ENCODE measurements at regions not wholly inside any gene's neighbourhood (a gene's known extent, or its start where the extent isn't known, plus 50 kb on each side); places are given as distances from the start of the nearest gene placed in this dataset.

DNA sequence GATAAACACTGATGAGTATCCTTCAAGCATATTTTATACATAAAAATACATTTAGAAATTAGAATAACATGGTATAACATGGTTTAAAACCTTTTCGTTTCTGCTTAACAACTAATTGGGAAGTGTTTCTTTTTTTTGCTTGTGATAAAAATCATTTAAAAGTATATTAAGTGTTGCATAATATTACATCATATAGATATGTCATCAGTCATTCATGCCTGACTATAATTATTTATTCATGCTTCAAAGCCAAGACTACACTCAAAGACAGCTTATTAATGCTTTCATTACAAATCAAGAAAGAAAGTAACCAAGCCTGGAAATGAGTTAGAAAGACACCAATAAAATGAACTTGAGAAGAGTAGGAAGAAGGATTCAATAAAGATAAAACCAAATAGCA lies 136.6 kb upstream of the TP63 start:
- Histone ChIP-seq H3K4me1 (ENCODE audit: low read depth) (no peaks in the 10 kb centered on the region), H3K9me3 (no peaks in the 10 kb centered on the region), H3K36me3 (ENCODE audit: low read depth) (no peaks in the 10 kb centered on the region), H3K4me3 (no peak overlapping the region)
- intact Hi-C loops (cut with DNase I, micrococcal nuclease): no loop called here
- TF ChIP-seq, protein P1, sequence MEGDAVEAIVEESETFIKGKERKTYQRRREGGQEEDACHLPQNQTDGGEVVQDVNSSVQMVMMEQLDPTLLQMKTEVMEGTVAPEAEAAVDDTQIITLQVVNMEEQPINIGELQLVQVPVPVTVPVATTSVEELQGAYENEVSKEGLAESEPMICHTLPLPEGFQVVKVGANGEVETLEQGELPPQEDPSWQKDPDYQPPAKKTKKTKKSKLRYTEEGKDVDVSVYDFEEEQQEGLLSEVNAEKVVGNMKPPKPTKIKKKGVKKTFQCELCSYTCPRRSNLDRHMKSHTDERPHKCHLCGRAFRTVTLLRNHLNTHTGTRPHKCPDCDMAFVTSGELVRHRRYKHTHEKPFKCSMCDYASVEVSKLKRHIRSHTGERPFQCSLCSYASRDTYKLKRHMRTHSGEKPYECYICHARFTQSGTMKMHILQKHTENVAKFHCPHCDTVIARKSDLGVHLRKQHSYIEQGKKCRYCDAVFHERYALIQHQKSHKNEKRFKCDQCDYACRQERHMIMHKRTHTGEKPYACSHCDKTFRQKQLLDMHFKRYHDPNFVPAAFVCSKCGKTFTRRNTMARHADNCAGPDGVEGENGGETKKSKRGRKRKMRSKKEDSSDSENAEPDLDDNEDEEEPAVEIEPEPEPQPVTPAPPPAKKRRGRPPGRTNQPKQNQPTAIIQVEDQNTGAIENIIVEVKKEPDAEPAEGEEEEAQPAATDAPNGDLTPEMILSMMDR (IDR thresholded peaks at IDR 0.05): no peak
- DNase-seq (no peak), ATAC-seq (no peak)

DNA sequence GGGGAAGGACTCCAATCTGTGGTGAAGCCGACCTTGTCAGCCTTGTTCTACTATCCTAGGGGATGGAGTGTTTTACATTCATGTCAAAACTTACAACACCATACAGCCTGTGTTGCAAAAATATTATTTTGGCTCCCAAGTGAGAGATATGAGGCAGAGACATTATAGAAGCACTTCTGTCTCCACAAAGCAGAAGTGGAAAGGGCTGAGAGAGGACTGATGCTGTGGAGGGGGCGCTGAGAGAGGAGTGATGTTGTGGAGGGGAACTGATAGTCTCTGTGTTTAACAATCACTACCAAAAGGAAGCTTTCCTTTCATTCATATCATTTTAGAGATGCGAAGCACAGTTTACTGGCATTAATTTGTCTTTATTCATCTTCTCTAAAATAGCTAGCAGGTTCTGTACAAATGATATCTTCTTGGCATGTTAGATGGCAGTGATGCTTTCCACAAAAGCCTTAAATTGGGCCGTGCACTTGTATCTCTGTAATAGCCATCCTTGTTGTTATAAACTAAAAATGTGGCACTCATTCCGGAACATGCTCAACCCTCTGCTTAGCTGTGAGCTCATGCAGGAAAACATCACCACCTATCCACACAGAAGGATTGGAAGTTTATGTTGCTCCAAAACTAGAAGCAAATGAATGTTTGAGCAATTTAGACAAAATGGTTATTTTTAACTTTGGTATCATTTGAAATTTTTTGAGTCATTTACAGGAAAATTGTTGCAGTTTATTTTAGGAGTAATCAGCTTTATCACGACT lies 134.6 kb upstream of the TP63 start:
- no peaks in the 10 kb centered on the region for H3K4me1 ChIP-seq (ENCODE audit: low read depth)
- no peak for DNase-seq
- no peaks in the 10 kb centered on the region for H3K36me3 ChIP-seq (ENCODE audit: low read depth)
- ATAC-seq: no peak
- TF ChIP-seq, protein P1 (IDR thresholded peaks at IDR 0.05): no peak
- H3K9me3 ChIP-seq: no peaks in the 10 kb centered on the region
- H3K4me3 ChIP-seq: no peak overlapping the region
- intact Hi-C loops (cut with DNase I, micrococcal nuclease): no loop called here

GRCh38 chr3:189498995-189499704 lies 132.0 kb upstream of the TP63 start:
- Histone ChIP-seq H3K4me3 (no peak overlapping the region), H3K9me3 (no peaks in the 10 kb centered on the region), H3K36me3 (ENCODE audit: low read depth) (no peaks in the 10 kb centered on the region), H3K4me1 (ENCODE audit: low read depth) (no peaks in the 10 kb centered on the region)
- intact Hi-C loops (cut with DNase I, micrococcal nuclease): no loop called here
- no peak for DNase-seq
- ATAC-seq: no peak
- TF ChIP-seq, protein P1 (IDR thresholded peaks at IDR 0.05): no peak

DNA sequence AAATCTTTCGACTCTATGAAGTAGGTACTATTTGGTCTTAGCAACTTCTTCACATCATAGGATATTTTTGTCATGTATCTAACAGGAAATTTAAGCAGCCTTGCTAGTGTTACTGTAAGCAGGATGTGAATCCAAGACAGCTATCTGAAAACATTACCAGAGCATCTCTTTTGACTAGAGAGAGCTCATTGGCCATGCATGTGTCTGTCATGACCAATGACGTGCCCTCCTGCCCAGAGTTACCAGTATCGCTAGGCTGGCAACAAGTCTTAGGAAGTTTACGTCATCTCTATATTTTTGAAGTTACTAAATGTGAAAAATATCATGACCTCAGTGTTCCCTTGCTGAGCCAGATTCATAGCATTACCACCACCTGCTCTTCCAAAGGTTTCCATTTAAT lies 130.9 kb upstream of the TP63 start:
- no peaks in the 10 kb centered on the region for H3K36me3 ChIP-seq (ENCODE audit: low read depth)
- DNase-seq: no peak
- TF ChIP-seq, protein P1 (IDR thresholded peaks at IDR 0.05): no peak
- no peaks in the 10 kb centered on the region for H3K4me1 ChIP-seq (ENCODE audit: low read depth)
- H3K4me3 ChIP-seq: no peak overlapping the region
- ATAC-seq: no peak
- no peaks in the 10 kb centered on the region for H3K9me3 ChIP-seq
- intact Hi-C loops (cut with DNase I, micrococcal nuclease): no loop called here

GRCh38 chr3:189500798-189501495 lies 130.2 kb upstream of the TP63 start:
- Histone ChIP-seq H3K4me1 (ENCODE audit: low read depth) (no peaks in the 10 kb centered on the region), H3K4me3 (no peak overlapping the region), H3K9me3 (no peaks in the 10 kb centered on the region), H3K36me3 (ENCODE audit: low read depth) (no peaks in the 10 kb centered on the region)
- ATAC-seq: no peak
- intact Hi-C loops (cut with DNase I, micrococcal nuclease): no loop called here
- TF ChIP-seq, protein P1 (IDR thresholded peaks at IDR 0.05): no peak
- no peak for DNase-seq
